Upper lobe of right lung (tissue), 1 donor: ENCODE measurements at regions not wholly inside any gene's neighbourhood (a gene's known extent, or its start where the extent isn't known, plus 50 kb on each side); places are given as distances from the start of the nearest gene placed in this dataset.

Experiments used
- ATAC-seq: fragments of 200-7000 bp; cut with Tn5 transposase; one replicate; pipeline ENCODE4 v1.9.1; 2020; ENCODE audit warnings: mild to moderate bottlenecking, moderate library complexity
- DNase-seq: peaks from one replicate; pipeline ENCODE4 v3.0.0-alpha.2; 2020
- H3K27ac ChIP-seq: fragments of 200-600 bp; one replicate; pipeline ENCODE4 v1.8.0; 2022
- H3K27me3 ChIP-seq: fragments of 200-600 bp; one replicate; pipeline ENCODE4 v1.8.0; 2022; ENCODE audit warnings: mild to moderate bottlenecking
- H3K36me3 ChIP-seq: fragments of 200-600 bp; one replicate; pipeline ENCODE4 v1.8.0; 2022
- H3K4me1 ChIP-seq: fragments of 200-600 bp; one replicate; pipeline ENCODE4 v1.8.0; 2022
- H3K4me3 ChIP-seq: fragments of 200-600 bp; one replicate; pipeline ENCODE4 v1.8.0; 2022; ENCODE audit warnings: mild to moderate bottlenecking
- H3K9me3 ChIP-seq: fragments of 200-600 bp; one replicate; pipeline ENCODE4 v1.8.0; 2022
- CTCF ChIP-seq: fragments of 200-600 bp; IDR thresholded peaks from one replicate; pipeline ENCODE4 v1.8.0; 2022; ENCODE audit warnings: antibody characterized with exemption
- intact Hi-C: fragments of 100-400 bp; cut with DNase I; formaldehyde crosslinking; loops from one replicate; pipeline ENCODE4 v1.11.0; 2022
- donor health status: DM: no; HTN: yes; CAD: no; lungs with severe emphysema.

- Histone ChIP-seq H3K4me1 (no peaks in the 10 kb centered on the region), H3K9me3 (no peaks in the 10 kb centered on the region), H3K4me3 (no peak overlapping the region), H3K27ac (no peak overlapping the region), H3K27me3 (no peaks in the 10 kb centered on the region), H3K36me3 (no peaks in the 10 kb centered on the region)
- ATAC-seq, result no peak
- TF ChIP-seq CTCF, result no peak
- intact Hi-C loops, result no loop called here
- no peak for DNase-seq
Measured at GRCh38 chr7:156537006-156537405, 103.6 kb upstream of the RNF32 start.

GRCh38 chr7:156534925-156535324 is 105.6 kb upstream of the RNF32 start:
- no peak overlapping the region for H3K4me3 ChIP-seq
- H3K36me3 ChIP-seq, result no peaks in the 10 kb centered on the region
- ATAC-seq (no peak), DNase-seq (no peak)
- no peak for TF ChIP-seq CTCF
- no peaks in the 10 kb centered on the region for H3K27me3 ChIP-seq
- no peaks in the 10 kb centered on the region for H3K4me1 ChIP-seq
- intact Hi-C loops, result no loop called here
- no peaks in the 10 kb centered on the region for H3K9me3 ChIP-seq
- no peak overlapping the region for H3K27ac ChIP-seq

GRCh38 chr7:156533964-156534363 is 106.6 kb upstream of the RNF32 start:
- intact Hi-C loops, result no loop called here
- Histone ChIP-seq H3K27ac (no peak overlapping the region), H3K36me3 (no peaks in the 10 kb centered on the region), H3K4me3 (no peak overlapping the region), H3K9me3 (no peaks in the 10 kb centered on the region), H3K4me1 (no peaks in the 10 kb centered on the region), H3K27me3 (no peaks in the 10 kb centered on the region)
- TF ChIP-seq CTCF, result no peak
- DNase-seq (no peak), ATAC-seq (no peak)

- no peak for DNase-seq
- Histone ChIP-seq H3K4me1 (no peaks in the 10 kb centered on the region), H3K4me3 (no peak overlapping the region), H3K27ac (no peak overlapping the region), H3K27me3 (no peaks in the 10 kb centered on the region), H3K36me3 (no peaks in the 10 kb centered on the region), H3K9me3 (no peaks in the 10 kb centered on the region)
- intact Hi-C loops, result no loop called here
- no peak for ATAC-seq
- TF ChIP-seq CTCF, result no peak
Measured at GRCh38 chr7:156533420-156533819, 107.2 kb upstream of the RNF32 start.

GRCh38 chr7:156532016-156532602 is 108.5 kb upstream of the RNF32 start:
- Histone ChIP-seq H3K4me1 (no peaks in the 10 kb centered on the region), H3K4me3 (no peak overlapping the region), H3K36me3 (no peaks in the 10 kb centered on the region), H3K9me3 (no peaks in the 10 kb centered on the region), H3K27me3 (no peaks in the 10 kb centered on the region), H3K27ac (no peak overlapping the region)
- DNase-seq (no peak), ATAC-seq (no peak)
- no peak for TF ChIP-seq CTCF
- intact Hi-C loops, result no loop called here

- H3K27me3 ChIP-seq, result no peaks in the 10 kb centered on the region
- intact Hi-C loops, result no loop called here
- DNase-seq, result no peak
- H3K27ac ChIP-seq, result no peak overlapping the region
- no peak for TF ChIP-seq CTCF
- no peak overlapping the region for H3K4me3 ChIP-seq
- H3K9me3 ChIP-seq, result no peaks in the 10 kb centered on the region
- no peaks in the 10 kb centered on the region for H3K36me3 ChIP-seq
- H3K4me1 ChIP-seq, result no peaks in the 10 kb centered on the region
- ATAC-seq, result no peak
Measured at GRCh38 chr7:156529956-156530355, 110.6 kb upstream of the RNF32 start.
